Mammary epithelial cell (primary cell): ENCODE measurements at regions not wholly inside any gene's neighbourhood (a gene's known extent, or its start where the extent isn't known, plus 50 kb on each side); places are given as distances from the start of the nearest gene placed in this dataset.

Experiments used
- EZH2 ChIP-seq: IDR thresholded peaks from 2 replicates; pipeline ENCODE4 v1.6.1; 2012; ENCODE audit warnings: low read length, inconsistent platforms, borderline replicate concordance
- TF ChIP-seq, protein P1 (sequence below), 2 donors: IDR thresholded peaks in 1 of 2; conservative IDR thresholded peaks in 1 of 2; 2 replicates each; pipeline ENCODE4 v1.5.1; 2011 to 2012; ENCODE audit warnings: inconsistent platforms in 2 of 2, low read length in 2 of 2, mild to moderate bottlenecking in 2 of 2, control low read depth in 1 of 2, low read depth in 1 of 2; ENCODE audit not compliant: insufficient read depth in 1 of 2; ENCODE audit errors: extremely low read depth in 1 of 2

GRCh38 chr7:110507369-110507768 lies 583.6 kb upstream of the LRRN3 start:
- TF ChIP-seq, protein P1, sequence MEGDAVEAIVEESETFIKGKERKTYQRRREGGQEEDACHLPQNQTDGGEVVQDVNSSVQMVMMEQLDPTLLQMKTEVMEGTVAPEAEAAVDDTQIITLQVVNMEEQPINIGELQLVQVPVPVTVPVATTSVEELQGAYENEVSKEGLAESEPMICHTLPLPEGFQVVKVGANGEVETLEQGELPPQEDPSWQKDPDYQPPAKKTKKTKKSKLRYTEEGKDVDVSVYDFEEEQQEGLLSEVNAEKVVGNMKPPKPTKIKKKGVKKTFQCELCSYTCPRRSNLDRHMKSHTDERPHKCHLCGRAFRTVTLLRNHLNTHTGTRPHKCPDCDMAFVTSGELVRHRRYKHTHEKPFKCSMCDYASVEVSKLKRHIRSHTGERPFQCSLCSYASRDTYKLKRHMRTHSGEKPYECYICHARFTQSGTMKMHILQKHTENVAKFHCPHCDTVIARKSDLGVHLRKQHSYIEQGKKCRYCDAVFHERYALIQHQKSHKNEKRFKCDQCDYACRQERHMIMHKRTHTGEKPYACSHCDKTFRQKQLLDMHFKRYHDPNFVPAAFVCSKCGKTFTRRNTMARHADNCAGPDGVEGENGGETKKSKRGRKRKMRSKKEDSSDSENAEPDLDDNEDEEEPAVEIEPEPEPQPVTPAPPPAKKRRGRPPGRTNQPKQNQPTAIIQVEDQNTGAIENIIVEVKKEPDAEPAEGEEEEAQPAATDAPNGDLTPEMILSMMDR (conservative IDR thresholded peaks at IDR 0.05 in 1 of 2, IDR thresholded peaks at IDR 0.05 in 1 of 2; ENCODE audit: extremely low read depth in 1 of 2, insufficient read depth in 1 of 2, low read depth in 1 of 2, low read length in 2 of 2): no peak
- TF ChIP-seq EZH2: no peak
